ENCODE measurements at regions not wholly inside any gene's neighbourhood (a gene's known extent, or its start where the extent isn't known, plus 50 kb on each side); places are given as distances from the start of the nearest gene placed in this dataset.

DNA sequence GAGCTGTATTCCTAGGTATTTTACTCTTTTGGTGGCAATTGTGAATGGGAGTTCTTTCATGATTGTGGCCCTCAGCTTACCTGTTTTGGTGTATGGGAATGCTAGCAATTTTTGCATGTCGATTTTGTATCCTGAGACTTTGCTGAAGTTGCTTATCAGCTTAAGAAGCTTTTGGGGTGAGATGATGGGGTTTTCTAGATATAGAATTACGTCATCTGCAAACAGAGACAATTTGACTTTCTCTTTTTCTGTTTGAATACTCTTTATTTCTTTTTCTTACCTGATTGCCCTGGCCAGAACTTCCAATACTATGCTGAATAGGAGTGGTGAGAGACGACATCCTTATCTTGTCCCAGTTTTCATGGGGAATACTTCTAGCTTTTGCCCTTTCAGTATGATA is 191.2 kb downstream of the KCNE4 start:
- Histone ChIP-seq H3K9ac (replicated peaks in 1 of 4; ENCODE audit: extremely low read depth in 1 of 4, low read depth in 3 of 4, low read length in 3 of 4) (no peak overlapping the region), H4K91ac (replicated peaks; ENCODE audit: insufficient read length, low read length) (no peak overlapping the region), H3K4ac (replicated peaks; ENCODE audit: insufficient read length, low read depth, low read length) (no peak overlapping the region), H3K4me3 (ENCODE audit: extremely low read depth in 1 of 4, insufficient read depth in 2 of 4, low read depth in 3 of 4, low read length in 4 of 4) (no peak overlapping the region), H4K8ac (ENCODE audit: extremely low read depth, insufficient read depth, low read length) (no peak overlapping the region), H3K56ac (replicated peaks; ENCODE audit: insufficient read length, low read depth, low read length) (no peak overlapping the region), H2BK5ac (ENCODE audit: low read depth, low read length) (no peak overlapping the region), H3K23ac (ENCODE audit: insufficient read length) (no peak overlapping the region), H3K4me2 (ENCODE audit: insufficient read depth in 1 of 2, low read depth in 2 of 2, low read length in 2 of 2) (no peak overlapping the region), H3K36me3 (ENCODE audit: control insufficient read depth in 2 of 4, insufficient read depth in 4 of 4, low read length in 3 of 4) (no peaks in the 10 kb centered on the region), H3K18ac (ENCODE audit: extremely low read depth, low read length) (no peak overlapping the region), H2AFZ (ENCODE audit: low read length) (no peak overlapping the region), H2BK20ac (ENCODE audit: low read length) (no peak overlapping the region), H3K27me3 (replicated peaks in 1 of 4; ENCODE audit: control insufficient read depth in 3 of 4, extremely low read depth in 1 of 4, insufficient read depth in 3 of 4, low read length in 3 of 4) (no peaks in the 10 kb centered on the region), H3K23me2 (ENCODE audit: low read depth, low read length) (no peaks in the 10 kb centered on the region), H2BK120ac (replicated peaks; ENCODE audit: low read depth, low read length) (no peak overlapping the region), H2BK12ac (ENCODE audit: low read depth, low read length) (no peak overlapping the region), H3K79me1 (ENCODE audit: low read depth, low read length) (no peaks in the 10 kb centered on the region), H3K4me1 (replicated peaks in 1 of 4; ENCODE audit: control insufficient read depth in 3 of 4, insufficient read depth in 4 of 4, low read length in 3 of 4) (no peaks in the 10 kb centered on the region), H3K9me3 (ENCODE audit: insufficient read depth in 2 of 2, low read depth in 1 of 2, low read length in 1 of 2) (0 out of 4 replicates have a peak, but pooled peaks cover 0 to 3% of the 10 kb centered on the region in 2 experiments), H3K14ac (ENCODE audit: insufficient read length) (no peak overlapping the region), H3K79me2 (ENCODE audit: control insufficient read depth in 1 of 2, insufficient read depth in 2 of 2, low read length in 2 of 2) (no peaks in the 10 kb centered on the region), H2BK15ac (ENCODE audit: low read length) (no peak overlapping the region), H4K20me1 (replicated peaks in 1 of 2; ENCODE audit: control insufficient read depth in 1 of 2, insufficient read depth in 2 of 2, low read length in 2 of 2) (no peaks in the 10 kb centered on the region), H3K27ac (ENCODE audit: low read depth, low read length) (no peak overlapping the region), H4K5ac (ENCODE audit: insufficient read length, low read depth, low read length) (no peak overlapping the region), H2AK5ac (ENCODE audit: low read depth, low read length) (no peak overlapping the region)
- FAIRE-seq (no peak), DNase-seq (ENCODE audit: low read depth in 1 of 2, low spot score in 2 of 2) (no peak)
- TF ChIP-seq PHF8 (conservative IDR thresholded peaks at IDR 0.05; ENCODE audit: low read depth, low read length) = no peak
- no peak for TF ChIP-seq SRF (IDR thresholded peaks at IDR 0.05; ENCODE audit: low read depth, low read length)
- no peak for TF ChIP-seq TCF12 (IDR thresholded peaks at IDR 0.05; ENCODE audit: low read depth, low read length)
- no peak for TF ChIP-seq EZH2 (IDR thresholded peaks at IDR 0.05; ENCODE audit: low read depth, low read length, severe bottlenecking)
- TF ChIP-seq KDM4A (IDR thresholded peaks at IDR 0.05; ENCODE audit: low read depth, low read length, severe bottlenecking) = no peak
- TF ChIP-seq GABPA (IDR thresholded peaks at IDR 0.05; ENCODE audit: borderline replicate concordance, insufficient read depth, low read length) = no peak
- ChIA-PET CTCF (ENCODE audit: partially characterized antibody) (no interaction called here), POLR2A (ENCODE audit: partially characterized antibody) (no interaction called here)
- WGBS, 2 experiments (ENCODE audit: extremely low coverage in 1 of 2, insufficient coverage in 1 of 2, insufficient read length in 1 of 2, insufficient replicate concordance in 2 of 2, low coverage in 1 of 2, low lambda C conversion rate in 2 of 2, missing lambda C conversion rate in 1 of 2) = 85% methylated on average over 3 of the region's 3 CpGs; no CpG with 5 or more reads in 1 of the 2 experiments

All from H1 (cell line).